A549 (cell line): ENCODE measurements at regions not wholly inside any gene's neighbourhood (a gene's known extent, or its start where the extent isn't known, plus 50 kb on each side); places are given as distances from the start of the nearest gene placed in this dataset.

Source experiments
- ATAC-seq, 2 experiments: fragments of 200-7000 bp in 1 of 2; fragments of >200 bp in 1 of 2; cut with Nextera tagmentation in 1 of 2; cut with Tn5 transposase in 1 of 2; 3 replicates each; pipeline versions ENCODE4 v1.8.0 to v1.9.1; 2018 to 2020; ENCODE audit warnings: mild to moderate bottlenecking in 1 of 2, moderate library complexity in 1 of 2
- CTCF ChIA-PET: fragments of 300-600 bp; sonication (Branson Sonifier 250); formaldehyde crosslinking; extraction: SDS; loops from one replicate; lab custom pipeline; 2021; ENCODE audit warnings: antibody characterized with exemption, inconsistent platforms; lab: Yijun Ruan, JAX
- POLR2A ChIA-PET: fragments of 350-600 bp; formaldehyde crosslinking; extraction: SDS; loops from one replicate; lab custom pipeline; 2021; ENCODE audit warnings: antibody characterized with exemption, inconsistent platforms; lab: Yijun Ruan, JAX
- DNase-seq, 2 experiments: peaks; one replicate each; pipeline versions ENCODE4 v3.0.0 to v3.0.0-alpha.2; 2011 to 2016; ENCODE audit warnings: low read depth in 1 of 2, low spot score in 1 of 2
- FAIRE-seq: peaks from 2 replicates; lab custom pipeline; 2011; peaks lifted over from hg19 to GRCh38; lab: Jason Lieb, UNC
- H3K27ac ChIP-seq, 2 experiments: fragments of >200 bp; sonication (Bioruptor Twin); formaldehyde crosslinking; 3 replicates each; pipeline ENCODE4 v1.5.1; 2016 to 2017
- H3K4me1 ChIP-seq: fragments of >200 bp; sonication (Bioruptor Twin); formaldehyde crosslinking; 3 replicates; pipeline ENCODE4 v1.6.1; 2016
- H3K4me2 ChIP-seq: fragments of >200 bp; sonication (Bioruptor Twin); formaldehyde crosslinking; 3 replicates; pipeline ENCODE4 v1.6.1; 2016
- H3K4me3 ChIP-seq: fragments of >200 bp; sonication (Bioruptor Twin); formaldehyde crosslinking; 3 replicates; pipeline ENCODE4 v1.5.1; 2016
- H3K9me3 ChIP-seq: fragments of >200 bp; sonication (Bioruptor Twin); formaldehyde crosslinking; 3 replicates; pipeline ENCODE4 v1.6.1; 2016
- CBX2 ChIP-seq: fragments of 200-600 bp; sonication (generic); IDR thresholded peaks from 2 replicates; pipeline ENCODE4 v1.6.1; 2016; ENCODE audit warnings: low read depth, mild to moderate bottlenecking, borderline replicate concordance
- CEBPB ChIP-seq, 2 experiments: fragments of >200 bp in 1 of 2; sonication (Bioruptor Twin) in 1 of 2; formaldehyde crosslinking in 1 of 2; IDR thresholded peaks; 2 replicates each; pipeline ENCODE4 v1.6.1; 2012 to 2016
- CHD2 ChIP-seq: fragments of 150-350 bp; IDR thresholded peaks from 2 replicates; pipeline ENCODE4 v1.6.1; 2014; ENCODE audit warnings: low read length; ENCODE audit not compliant: partially characterized antibody
- EHF ChIP-seq: fragments of 250-450 bp; sonication (Bioruptor Pico); IDR thresholded peaks from 2 replicates; pipeline ENCODE4 v1.5.0; 2020; ENCODE audit warnings: mild to moderate bottlenecking
- EHMT2 ChIP-seq: fragments of 200-600 bp; sonication (generic); IDR thresholded peaks from 2 replicates; pipeline ENCODE4 v1.6.1; 2016; ENCODE audit warnings: antibody characterized with exemption, low read depth, mild to moderate bottlenecking, moderate library complexity
- EP300 ChIP-seq, 2 experiments: fragments of >200 bp; sonication (Bioruptor Twin); formaldehyde crosslinking; IDR thresholded peaks; 2 replicates in 1 of 2; 3 replicates in 1 of 2; pipeline ENCODE4 v1.6.1; 2016 to 2017
- ESRRA ChIP-seq: fragments of 150-350 bp; IDR thresholded peaks from 2 replicates; pipeline ENCODE4 v1.6.1; 2014; ENCODE audit warnings: mild to moderate bottlenecking, low read length, borderline replicate concordance
- FOXS1 ChIP-seq: fragments of 250-450 bp; sonication (Bioruptor Pico); IDR thresholded peaks from 2 replicates; pipeline ENCODE4 v1.5.0; 2020; ENCODE audit warnings: mild to moderate bottlenecking, moderate library complexity
- GATA3 ChIP-seq: IDR thresholded peaks from 2 replicates; pipeline ENCODE4 v1.6.1; 2012; ENCODE audit warnings: borderline replicate concordance
- HDAC2 ChIP-seq: fragments of 200-600 bp; sonication (generic); IDR thresholded peaks from 2 replicates; pipeline ENCODE4 v1.6.1; 2016
- HEYL ChIP-seq: fragments of 250-450 bp; sonication (Bioruptor Pico); IDR thresholded peaks from 2 replicates; pipeline ENCODE4 v1.8.0; 2021; ENCODE audit warnings: mild to moderate bottlenecking, moderate library complexity
- HOXA7 ChIP-seq: fragments of 250-450 bp; sonication (Bioruptor Pico); IDR thresholded peaks from 2 replicates; pipeline ENCODE4 v1.5.0; 2020; ENCODE audit warnings: mild to moderate bottlenecking, moderate library complexity
- HOXB13 ChIP-seq: fragments of 250-450 bp; sonication (Bioruptor Pico); IDR thresholded peaks from 2 replicates; pipeline ENCODE4 v1.5.0; 2020; ENCODE audit warnings: low read depth, mild to moderate bottlenecking, moderate library complexity
- JUNB ChIP-seq: fragments of >200 bp; sonication (Bioruptor Twin); formaldehyde crosslinking; IDR thresholded peaks from 2 replicates; pipeline ENCODE4 v1.6.1; 2016
- KDM1A ChIP-seq: fragments of 200-600 bp; sonication (generic); IDR thresholded peaks from 2 replicates; pipeline ENCODE4 v1.6.1; 2016; ENCODE audit warnings: low read depth, mild to moderate bottlenecking
- KDM5A ChIP-seq: fragments of 200-600 bp; sonication (generic); IDR thresholded peaks from 2 replicates; pipeline ENCODE4 v1.6.1; 2016; ENCODE audit warnings: antibody characterized with exemption, mild to moderate bottlenecking
- MAFK ChIP-seq: fragments of 450-650 bp; IDR thresholded peaks from 2 replicates; pipeline ENCODE4 v1.6.1; 2014; ENCODE audit not compliant: partially characterized antibody
- MAZ ChIP-seq: fragments of 150-350 bp; IDR thresholded peaks from 2 replicates; pipeline ENCODE4 v1.6.1; 2014; ENCODE audit warnings: antibody characterized with exemption, low read depth, low read length, borderline replicate concordance
- NFE2L2 ChIP-seq: fragments of 150-350 bp; conservative IDR thresholded peaks from 2 replicates; pipeline ENCODE4 v1.6.1; 2014; ENCODE audit warnings: low read length
- POLR2A ChIP-seq: IDR thresholded peaks from 2 replicates; pipeline ENCODE4 v1.6.1; 2012; ENCODE audit warnings: mild to moderate bottlenecking, low read length
- POLR2AphosphoS2 ChIP-seq: conservative IDR thresholded peaks from 2 replicates; pipeline ENCODE4 v1.6.1; 2012; ENCODE audit warnings: low read length, improper control_type of control experiment, inconsistent platforms
- RCOR1 ChIP-seq: fragments of 150-350 bp; IDR thresholded peaks from 2 replicates; pipeline ENCODE4 v1.6.1; 2014; ENCODE audit warnings: antibody characterized with exemption, low read length, low read depth
- RNF2 ChIP-seq: fragments of 200-600 bp; sonication (generic); IDR thresholded peaks from 2 replicates; pipeline ENCODE4 v1.6.1; 2016; ENCODE audit warnings: low read depth, mild to moderate bottlenecking, antibody characterized with exemption, moderate library complexity, borderline replicate concordance
- TP53 ChIP-seq: fragments of 250-450 bp; sonication (Bioruptor Pico); IDR thresholded peaks from 2 replicates; pipeline ENCODE4 v1.5.0; 2021; ENCODE audit warnings: mild to moderate bottlenecking, moderate library complexity
- ZC3H11A ChIP-seq: fragments of 450-650 bp; IDR thresholded peaks from 2 replicates; pipeline ENCODE4 v1.6.1; 2014; ENCODE audit warnings: antibody characterized with exemption, mild to moderate bottlenecking
- ZNF302 ChIP-seq: fragments of 250-450 bp; sonication (Bioruptor Pico); IDR thresholded peaks from 2 replicates; pipeline ENCODE4 v1.9.0; 2021; ENCODE audit warnings: inconsistent platforms, mild to moderate bottlenecking, moderate library complexity
- ZSCAN20 ChIP-seq: fragments of 250-450 bp; sonication (Bioruptor Pico); IDR thresholded peaks from 2 replicates; pipeline ENCODE4 v1.8.0; 2022; ENCODE audit warnings: mild to moderate bottlenecking, moderate library complexity
- WGBS: methylation state at CpG from one replicate; pipeline ENCODE4 v1.1.6; 2017; ENCODE audit errors: missing lambda C conversion rate; 5-methylcytosine and 5-hydroxymethylcytosine counted together
- TF ChIP-seq, protein P1 (sequence below): IDR thresholded peaks from 2 replicates; pipeline ENCODE4 v1.6.1; 2012; ENCODE audit warnings: low read depth, borderline replicate concordance
- TF ChIP-seq, protein P2 (sequence below): fragments of >200 bp; sonication (Bioruptor Twin); formaldehyde crosslinking; IDR thresholded peaks from 3 replicates; pipeline ENCODE4 v1.5.1; 2016

DNA sequence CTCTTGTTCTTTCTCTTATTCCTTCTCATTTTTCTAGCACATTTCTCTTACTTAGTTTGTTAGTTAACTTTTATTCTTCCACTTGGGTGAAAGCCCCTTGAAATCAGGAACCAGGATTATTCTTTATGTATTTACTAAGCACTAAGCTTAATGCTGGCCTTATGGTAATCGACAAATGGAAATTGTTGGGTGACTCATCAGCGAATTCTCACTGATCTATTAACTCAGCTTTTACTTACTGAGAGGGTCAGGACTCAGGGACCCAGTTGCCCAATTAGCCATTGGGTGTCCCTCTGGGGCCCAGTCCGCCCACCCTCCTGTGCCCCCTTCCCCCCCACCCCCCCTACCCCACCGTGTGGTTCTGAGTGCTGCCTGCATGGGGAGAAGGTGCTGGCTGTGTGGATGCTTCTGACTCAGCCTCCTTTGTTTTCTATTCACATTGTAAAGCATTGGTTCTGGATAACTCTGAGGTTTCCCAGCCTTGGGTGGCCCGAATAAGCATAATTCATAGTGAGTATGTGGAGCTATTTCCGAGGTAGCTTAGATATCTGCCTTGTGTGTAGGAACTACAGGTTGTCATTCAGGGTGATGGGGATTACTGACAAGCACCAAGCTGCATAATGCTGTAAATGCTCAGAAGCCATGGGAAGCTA lies 240.9 kb downstream of the FGF9 start:
- H3K4me1 ChIP-seq, result no peaks in the 10 kb centered on the region
- DNase-seq, result no peak
- H3K27ac ChIP-seq, result no peak overlapping the region
- no peak for TF ChIP-seq TP53
- no peak for TF ChIP-seq JUNB
- no peak for TF ChIP-seq POLR2A
- no peak for TF ChIP-seq KDM1A
- TF ChIP-seq RNF2, result no peak
- TF ChIP-seq, protein P1, sequence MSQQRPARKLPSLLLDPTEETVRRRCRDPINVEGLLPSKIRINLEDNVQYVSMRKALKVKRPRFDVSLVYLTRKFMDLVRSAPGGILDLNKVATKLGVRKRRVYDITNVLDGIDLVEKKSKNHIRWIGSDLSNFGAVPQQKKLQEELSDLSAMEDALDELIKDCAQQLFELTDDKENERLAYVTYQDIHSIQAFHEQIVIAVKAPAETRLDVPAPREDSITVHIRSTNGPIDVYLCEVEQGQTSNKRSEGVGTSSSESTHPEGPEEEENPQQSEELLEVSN, result no peak
- TF ChIP-seq FOXS1 (CRISPR knock-in tag), result no peak
- no peak for TF ChIP-seq RCOR1
- no peak for TF ChIP-seq ZC3H11A
- no peak for TF ChIP-seq KDM5A
- TF ChIP-seq, protein P2, sequence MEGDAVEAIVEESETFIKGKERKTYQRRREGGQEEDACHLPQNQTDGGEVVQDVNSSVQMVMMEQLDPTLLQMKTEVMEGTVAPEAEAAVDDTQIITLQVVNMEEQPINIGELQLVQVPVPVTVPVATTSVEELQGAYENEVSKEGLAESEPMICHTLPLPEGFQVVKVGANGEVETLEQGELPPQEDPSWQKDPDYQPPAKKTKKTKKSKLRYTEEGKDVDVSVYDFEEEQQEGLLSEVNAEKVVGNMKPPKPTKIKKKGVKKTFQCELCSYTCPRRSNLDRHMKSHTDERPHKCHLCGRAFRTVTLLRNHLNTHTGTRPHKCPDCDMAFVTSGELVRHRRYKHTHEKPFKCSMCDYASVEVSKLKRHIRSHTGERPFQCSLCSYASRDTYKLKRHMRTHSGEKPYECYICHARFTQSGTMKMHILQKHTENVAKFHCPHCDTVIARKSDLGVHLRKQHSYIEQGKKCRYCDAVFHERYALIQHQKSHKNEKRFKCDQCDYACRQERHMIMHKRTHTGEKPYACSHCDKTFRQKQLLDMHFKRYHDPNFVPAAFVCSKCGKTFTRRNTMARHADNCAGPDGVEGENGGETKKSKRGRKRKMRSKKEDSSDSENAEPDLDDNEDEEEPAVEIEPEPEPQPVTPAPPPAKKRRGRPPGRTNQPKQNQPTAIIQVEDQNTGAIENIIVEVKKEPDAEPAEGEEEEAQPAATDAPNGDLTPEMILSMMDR, result no peak
- TF ChIP-seq HOXB13, result no peak
- TF ChIP-seq HOXA7 (CRISPR knock-in tag), result no peak
- no peak for TF ChIP-seq MAFK
- no peak for TF ChIP-seq CHD2
- TF ChIP-seq EP300 (IDR thresholded peaks at IDR 0.05), result no peak
- no peak for TF ChIP-seq ZSCAN20
- no peak overlapping the region for H3K4me2 ChIP-seq
- ChIA-PET CTCF (no interaction called here), POLR2A (no interaction called here)
- no peak for ATAC-seq
- WGBS, result 14% methylated on average over 4 of the region's 6 CpGs
- H3K4me3 ChIP-seq, result no peak overlapping the region
- H3K9me3 ChIP-seq, result no peaks in the 10 kb centered on the region
- FAIRE-seq, result no peak

- DNase-seq, result no peak
- ATAC-seq, result no peak
Observed at GRCh38 chr13:21913010-21913409, 242.1 kb downstream of the FGF9 start.

More at GRCh38 chr13:21913010-21913409, 242.1 kb downstream of the FGF9 start:
- H3K27ac ChIP-seq, result no peak overlapping the region
- TF ChIP-seq CBX2 (no peak), CEBPB (IDR thresholded peaks at IDR 0.05) (no peak), HEYL (CRISPR knock-in tag) (no peak), ESRRA (no peak), MAFK (no peak), EHF (CRISPR knock-in tag) (no peak), JUNB (no peak), POLR2AphosphoS2 (no peak), FOXS1 (CRISPR knock-in tag) (no peak), RCOR1 (no peak), EHMT2 (no peak), POLR2A (no peak), GATA3 (no peak), MAZ (no peak), HDAC2 (no peak), CHD2 (no peak), NFE2L2 (no peak), ZNF302 (CRISPR knock-in tag) (no peak)
- no peak overlapping the region for H3K4me2 ChIP-seq
- WGBS, result 40% methylated on average over 7 of the region's 8 CpGs
- POLR2A ChIA-PET, result no interaction called here
- CTCF ChIA-PET, result no interaction called here
- H3K9me3 ChIP-seq, result no peaks in the 10 kb centered on the region
- FAIRE-seq, result no peak
- H3K4me1 ChIP-seq, result no peaks in the 10 kb centered on the region
- no peak overlapping the region for H3K4me3 ChIP-seq
